IMR-90 (cell line): ENCODE measurements at regions not wholly inside any gene's neighbourhood (a gene's known extent, or its start where the extent isn't known, plus 50 kb on each side); places are given as distances from the start of the nearest gene placed in this dataset.

Experiments
- ATAC-seq: fragments of 200-7000 bp; cut with Tn5 transposase; 2 replicates; pipeline ENCODE4 v1.9.1; 2020; ENCODE audit warnings: low read depth, mild to moderate bottlenecking, moderate library complexity
- BruUV-seq: library from RNA; stranded (reverse); fragments of 400-500 nt; replicated peaks from 2 replicates; lab custom pipeline; 2021; lab: Mats Ljungman, UMichigan
- CTCF ChIA-PET: fragments of 300-600 bp; formaldehyde crosslinking; extraction: SDS; loops from one replicate; lab custom pipeline; 2021; ENCODE audit warnings: antibody characterized with exemption; lab: Yijun Ruan, JAX
- POLR2A ChIA-PET: fragments of 300-600 bp; sonication (Branson Sonifier 250); formaldehyde crosslinking; loops from one replicate; lab custom pipeline; 2022; ENCODE audit warnings: antibody characterized with exemption; ENCODE audit not compliant: unreplicated experiment; lab: Charles Lee
- DNase-seq: peaks from one replicate; pipeline ENCODE4 v3.0.0; 2013
- H2AFZ ChIP-seq: replicated peaks from 2 replicates; pipeline ENCODE3; 2013; ENCODE audit warnings: low read length, mild to moderate bottlenecking; ENCODE audit not compliant: poor library complexity
- H2AK5ac ChIP-seq: 2 replicates; pipeline ENCODE4 v1.6.1; 2013; ENCODE audit warnings: low read depth, low read length, inconsistent platforms
- H2AK9ac ChIP-seq: replicated peaks from 2 replicates; pipeline ENCODE3; 2013; ENCODE audit warnings: mild to moderate bottlenecking, low read depth, low read length, moderate library complexity; ENCODE audit not compliant: poor library complexity
- H2BK120ac ChIP-seq: 2 replicates; pipeline ENCODE4 v1.6.1; 2013; ENCODE audit warnings: low read depth, low read length, inconsistent platforms
- H2BK15ac ChIP-seq: 3 replicates; pipeline ENCODE4 v1.6.1; 2013; ENCODE audit warnings: low read depth, low read length, inconsistent platforms
- H2BK20ac ChIP-seq: 2 replicates; pipeline ENCODE4 v1.6.1; 2013; ENCODE audit warnings: low read depth, mild to moderate bottlenecking, inconsistent platforms, low read length, moderate library complexity
- H2BK5ac ChIP-seq: 2 replicates; pipeline ENCODE4 v1.6.1; 2013; ENCODE audit warnings: mild to moderate bottlenecking, low read depth, low read length, inconsistent platforms; ENCODE audit not compliant: poor library complexity, severe bottlenecking
- H3K14ac ChIP-seq: replicated peaks from 2 replicates; pipeline ENCODE4 v1.6.1; 2013; ENCODE audit warnings: low read depth, low read length, inconsistent platforms
- H3K18ac ChIP-seq: 2 replicates; pipeline ENCODE4 v1.6.1; 2013; ENCODE audit warnings: low read depth, low read length, control low read depth
- H3K23ac ChIP-seq: 2 replicates; pipeline ENCODE4 v1.6.1; 2013; ENCODE audit warnings: low read depth, low read length, inconsistent platforms
- H3K27ac ChIP-seq: 2 replicates; pipeline ENCODE4 v1.5.1; 2013; ENCODE audit warnings: mild to moderate bottlenecking, control low read depth, low read length; ENCODE audit not compliant: insufficient read depth
- H3K27me3 ChIP-seq: 2 replicates; pipeline ENCODE4 v1.6.1; 2013; ENCODE audit warnings: low read length; ENCODE audit not compliant: control insufficient read depth, insufficient read depth
- H3K36me3 ChIP-seq: 2 replicates; pipeline ENCODE4 v1.6.1; 2013; ENCODE audit warnings: low read length, mixed read lengths; ENCODE audit not compliant: control insufficient read depth, insufficient read depth
- H3K4ac ChIP-seq: 2 replicates; pipeline ENCODE4 v1.6.1; 2013; ENCODE audit warnings: low read depth, low read length, inconsistent platforms
- H3K4me1 ChIP-seq: 2 replicates; pipeline ENCODE4 v1.6.1; 2013; ENCODE audit warnings: low read length, mixed read lengths; ENCODE audit not compliant: control insufficient read depth, insufficient read depth
- H3K4me2 ChIP-seq: 2 replicates; pipeline ENCODE4 v1.6.1; 2013; ENCODE audit warnings: low read depth, mild to moderate bottlenecking, control low read depth, low read length, moderate library complexity
- H3K4me3 ChIP-seq: 2 replicates; pipeline ENCODE4 v1.5.1; 2013; ENCODE audit warnings: low read depth, mild to moderate bottlenecking, control low read depth, low read length, moderate library complexity; ENCODE audit not compliant: insufficient read depth
- H3K56ac ChIP-seq: 2 replicates; pipeline ENCODE4 v1.6.1; 2013; ENCODE audit warnings: low read length, inconsistent platforms; ENCODE audit not compliant: insufficient read depth; ENCODE audit errors: extremely low read depth
- H3K79me1 ChIP-seq, 2 experiments: 2 replicates each; pipeline ENCODE4 v1.6.1; 2013; ENCODE audit warnings: low read length in 2 of 2, inconsistent platforms in 1 of 2, low read depth in 1 of 2
- H3K9ac ChIP-seq: 2 replicates; pipeline ENCODE4 v1.6.1; 2013; ENCODE audit warnings: low read depth, low read length, control low read depth
- H3K9me1 ChIP-seq: 2 replicates; pipeline ENCODE4 v1.6.1; 2013; ENCODE audit warnings: low read length, inconsistent platforms; ENCODE audit not compliant: insufficient read depth
- H3K9me3 ChIP-seq: 2 replicates; pipeline ENCODE4 v1.6.1; 2013; ENCODE audit warnings: low read length; ENCODE audit not compliant: control insufficient read depth, insufficient read depth
- H4K20me1 ChIP-seq: 2 replicates; pipeline ENCODE4 v1.6.1; 2013; ENCODE audit warnings: low read length, inconsistent platforms; ENCODE audit not compliant: insufficient read depth
- H4K5ac ChIP-seq: 2 replicates; pipeline ENCODE4 v1.6.1; 2013; ENCODE audit warnings: mild to moderate bottlenecking, low read depth, low read length, control low read depth
- H4K8ac ChIP-seq, 2 experiments: 2 replicates each; pipeline ENCODE4 v1.6.1; 2013; ENCODE audit warnings: low read depth in 2 of 2, low read length in 2 of 2, control low read depth in 1 of 2, inconsistent platforms in 1 of 2
- H4K91ac ChIP-seq: 2 replicates; pipeline ENCODE4 v1.6.1; 2013; ENCODE audit warnings: low read depth, low read length, inconsistent platforms; ENCODE audit not compliant: insufficient read depth
- BHLHE40 ChIP-seq: fragments of 150-350 bp; IDR thresholded peaks from 2 replicates; pipeline ENCODE4 v1.6.1; 2016; ENCODE audit warnings: mild to moderate bottlenecking, low read depth, low read length
- CEBPB ChIP-seq: IDR thresholded peaks from 2 replicates; pipeline ENCODE4 v1.6.1; 2012; ENCODE audit warnings: low read depth, low read length, improper control_type of control experiment
- CHD1 ChIP-seq: IDR thresholded peaks from 2 replicates; pipeline ENCODE4 v1.6.1; 2012; ENCODE audit warnings: low read depth, low read length, improper control_type of control experiment
- CTCF ChIP-seq: conservative IDR thresholded peaks from 2 replicates; pipeline ENCODE4 v1.5.1; 2012; ENCODE audit warnings: mild to moderate bottlenecking, low read depth, low read length, improper control_type of control experiment
- ELK1 ChIP-seq: fragments of 150-350 bp; IDR thresholded peaks from 2 replicates; pipeline ENCODE4 v1.6.1; 2016; ENCODE audit warnings: low read depth, mild to moderate bottlenecking, low read length, moderate library complexity, borderline replicate concordance
- MAFK ChIP-seq: IDR thresholded peaks from 2 replicates; pipeline ENCODE4 v1.6.1; 2012; ENCODE audit warnings: low read depth, low read length, improper control_type of control experiment
- MAZ ChIP-seq: IDR thresholded peaks from 2 replicates; pipeline ENCODE4 v1.6.1; 2012; ENCODE audit warnings: low read depth, mild to moderate bottlenecking, low read length, improper control_type of control experiment, moderate library complexity, borderline replicate concordance
- MXI1 ChIP-seq: IDR thresholded peaks from 2 replicates; pipeline ENCODE4 v1.6.1; 2012; ENCODE audit warnings: low read depth, mild to moderate bottlenecking, low read length, moderate library complexity, borderline replicate concordance
- NFE2L2 ChIP-seq: fragments of 150-350 bp; IDR thresholded peaks from 2 replicates; pipeline ENCODE4 v1.6.1; 2016; ENCODE audit warnings: low read depth, mild to moderate bottlenecking, low read length
- POLR2A ChIP-seq: IDR thresholded peaks from 2 replicates; pipeline ENCODE4 v1.6.1; 2012; ENCODE audit warnings: mild to moderate bottlenecking, low read depth, low read length
- RAD21 ChIP-seq: IDR thresholded peaks from 2 replicates; pipeline ENCODE4 v1.6.1; 2012; ENCODE audit warnings: low read length, improper control_type of control experiment
- RCOR1 ChIP-seq: IDR thresholded peaks from 2 replicates; pipeline ENCODE4 v1.6.1; 2012; ENCODE audit warnings: mild to moderate bottlenecking, low read length, improper control_type of control experiment; ENCODE audit not compliant: insufficient replicate concordance
- RFX5 ChIP-seq: IDR thresholded peaks from 2 replicates; pipeline ENCODE4 v1.8.0; 2012; ENCODE audit warnings: low read depth, mild to moderate bottlenecking, low read length, moderate library complexity
- SMC3 ChIP-seq: fragments of 150-350 bp; IDR thresholded peaks from 2 replicates; pipeline ENCODE4 v1.6.1; 2016; ENCODE audit warnings: low read depth, mild to moderate bottlenecking, antibody characterized with exemption, low read length, moderate library complexity
- USF2 ChIP-seq: fragments of 150-350 bp; IDR thresholded peaks from 2 replicates; pipeline ENCODE4 v1.6.1; 2017; ENCODE audit warnings: mild to moderate bottlenecking, antibody characterized with exemption, low read length, low read depth
- WGBS, 2 experiments: methylation state at CpG; one replicate each; pipeline versions ENCODE4 v1.1.5 to v1.1.7; 2013; ENCODE audit warnings: missing lambda C conversion rate in 2 of 2; ENCODE audit not compliant: insufficient read length in 1 of 2; ENCODE audit errors: extremely low coverage in 2 of 2; 5-methylcytosine and 5-hydroxymethylcytosine counted together
- dilution Hi-C: fragments of 300-500 bp; cut with HindIII; formaldehyde crosslinking; loops from one replicate; pipeline ENCODE4 v1.14.3; 2018; ENCODE audit warnings: low sequenced_read_pairs; ENCODE audit not compliant: unreplicated experiment
- in situ Hi-C: fragments of 300-500 bp; cut with MboI; formaldehyde crosslinking; loops from 3 replicates; pipeline ENCODE4 v1.14.3; 2019; ENCODE audit warnings: low sequenced_read_pairs, inconsistent platforms, mixed read lengths
- intact Hi-C: fragments of 100-400 bp; cut with micrococcal nuclease; formaldehyde crosslinking; loops from 2 replicates; pipeline ENCODE4 v1.10.0; 2022

GRCh38 chr1:93814795-93815340, 64.1 kb downstream of the DNTTIP2 start:
- DNase-seq = no peak
- no peak overlapping the region for H3K23ac ChIP-seq
- in situ Hi-C loops (loop anchor here (5.0 kb wide), 1 partner anchor 178 kb away; no protein-coding TSS in a partner anchor), intact Hi-C loops (loop anchor here (1.0 kb wide), 3 partner anchors 135 to 377 kb away; no protein-coding TSS in a partner anchor), dilution Hi-C loops (no loop called here)
- H3K9me1 ChIP-seq = peaks cover 12% of the 10 kb centered on the region
- H2AK9ac ChIP-seq = peak overlapping the region; percentile 47
- peak overlapping the region; percentile 97 for H2AK5ac ChIP-seq
- POLR2A ChIA-PET = interaction anchor here (0.6 kb wide), 1 partner anchor 184 kb away, joined by 3 read pairs; no protein-coding TSS in a partner anchor
- H3K14ac ChIP-seq = 0 out of 2 replicates have a peak overlapping the region, but pooled peaks have one; percentile 1
- H3K27me3 ChIP-seq = no peaks in the 10 kb centered on the region
- H3K4me1 ChIP-seq = peaks cover 10% of the 10 kb centered on the region
- peak overlapping the region in 1 of 2 experiments; percentile 3; a peak in 1 of 4 replicates for H4K8ac ChIP-seq
- H3K79me1 ChIP-seq = peaks cover 0 to 11% of the 10 kb centered on the region in 2 experiments; a peak in 1 of 4 replicates
- no peak overlapping the region for H3K4me3 ChIP-seq
- no peak overlapping the region for H3K18ac ChIP-seq
- no TSS peak for BruUV-seq
- H3K27ac ChIP-seq = no peak overlapping the region
- no peaks in the 10 kb centered on the region for H3K9me3 ChIP-seq
- WGBS, 2 experiments = 84% methylated on average over 4 of the region's 8 CpGs; no CpG with 5 or more reads in 1 of the 2 experiments
- no peak overlapping the region for H3K4me2 ChIP-seq
- H2BK5ac ChIP-seq = peak overlapping the region; percentile 28
- H3K36me3 ChIP-seq = no peaks in the 10 kb centered on the region
- peak overlapping the region; percentile 74 for H3K4ac ChIP-seq
- peak overlapping the region; percentile 28 for H2AFZ ChIP-seq
- peak overlapping the region; percentile 0; the same call in 1 of the 2 replicates for H2BK120ac ChIP-seq
- H4K20me1 ChIP-seq = 0 out of 2 replicates have a peak, but pooled peaks cover 3% of the 10 kb centered on the region
- CTCF ChIA-PET = interaction anchor here (0.7 to 3.4 kb wide), 14 partner anchors 29 to 510 kb away, joined by 3 to 38 read pairs (median 6); partner anchors contain the start of gene BCAR3
- no peak overlapping the region for H3K9ac ChIP-seq
- H2BK20ac ChIP-seq = peak overlapping the region; percentile 24; the same call in 1 of the 2 replicates
- no peak overlapping the region for H4K5ac ChIP-seq
- peak overlapping the region; percentile 11; the same call in 1 of the 2 replicates for H4K91ac ChIP-seq
- H2BK15ac ChIP-seq = peak overlapping the region; percentile 45; the same call in 1 of the 3 replicates
- ATAC-seq = no peak
- H3K56ac ChIP-seq = no peak overlapping the region
- TF ChIP-seq NFE2L2 (no peak), ELK1 (no peak), SMC3 (no peak), USF2 (no peak), RCOR1 (no peak), MAZ (no peak), CTCF (no peak), POLR2A (no peak), RFX5 (no peak), MAFK (no peak), CEBPB (no peak), MXI1 (no peak), BHLHE40 (no peak), RAD21 (no peak), CHD1 (no peak)
